ENCODE measurements at regions not wholly inside any gene's neighbourhood (a gene's known extent, or its start where the extent isn't known, plus 50 kb on each side); places are given as distances from the start of the nearest gene placed in this dataset.

DNA sequence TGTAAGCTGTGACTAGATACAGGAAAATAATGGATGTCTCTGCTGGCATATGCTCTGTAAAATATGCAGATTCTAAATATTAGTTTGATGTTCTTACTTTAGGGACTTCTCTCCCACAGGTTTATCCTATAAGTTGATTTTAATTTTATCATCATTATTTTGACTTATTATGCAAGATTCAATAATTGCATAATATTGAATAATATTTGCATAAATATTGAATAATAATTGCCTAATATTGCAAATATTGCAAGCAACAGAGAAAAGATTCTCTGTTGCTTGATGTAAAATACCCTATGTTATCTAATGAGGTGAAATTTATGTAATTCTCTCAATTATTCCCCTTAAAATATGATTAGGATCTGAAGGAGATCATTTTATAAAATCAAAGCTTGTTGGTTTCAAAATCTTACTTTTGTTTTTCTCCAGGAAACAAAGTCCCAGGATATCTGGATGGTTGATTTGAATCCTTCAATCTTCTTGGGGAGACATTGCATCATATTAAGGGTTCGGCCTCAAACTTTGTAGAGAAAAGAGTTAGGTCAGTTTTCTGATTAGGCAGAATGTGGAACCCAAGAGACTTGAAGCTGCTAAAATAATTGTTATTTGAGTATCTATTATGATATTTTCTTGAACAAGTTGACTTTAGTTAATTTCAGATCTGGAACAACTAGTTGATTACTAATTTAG lies 92.8 kb upstream of the MTPN start:
- Histone ChIP-seq H3K56ac (ENCODE audit: low read length) (no peak overlapping the region), H3K4me2 (ENCODE audit: low read length) (no peak overlapping the region), H3K18ac (ENCODE audit: low read length) (no peak overlapping the region), H3K27me3 (ENCODE audit: insufficient read depth, low read length, poor library complexity) (no peaks in the 10 kb centered on the region), H3K27ac (ENCODE audit: low read depth, low read length) (no peak overlapping the region), H3K23ac (ENCODE audit: low read length) (no peak overlapping the region), H3K79me1 (ENCODE audit: low read length) (no peaks in the 10 kb centered on the region), H3K4me3 (ENCODE audit: low read length) (no peak overlapping the region), H2BK15ac (replicated peaks; ENCODE audit: low read depth) (no peak overlapping the region), H2BK120ac (ENCODE audit: low read depth, low read length) (no peak overlapping the region), H2BK5ac (ENCODE audit: low read length) (no peak overlapping the region), H2AK5ac (ENCODE audit: low read length) (no peak overlapping the region), H3K4ac (ENCODE audit: low read depth, low read length) (no peak overlapping the region), H3K36me3 (ENCODE audit: control insufficient read depth, insufficient read depth, low read length) (no peaks in the 10 kb centered on the region), H3K9ac (ENCODE audit: low read length) (no peak overlapping the region), H3K79me2 (ENCODE audit: control insufficient read depth, insufficient read depth, low read length) (no peaks in the 10 kb centered on the region), H4K5ac (ENCODE audit: low read length) (no peak overlapping the region), H4K8ac (ENCODE audit: low read depth, low read length) (no peak overlapping the region), H3K4me1 (ENCODE audit: control insufficient read depth, low read depth, low read length) (no peaks in the 10 kb centered on the region)
- no CpG with 5 or more reads among the region's 1 CpG for WGBS (ENCODE audit: extremely low coverage, insufficient coverage, low lambda C conversion rate)
- DNase-seq, result no peak

DNA sequence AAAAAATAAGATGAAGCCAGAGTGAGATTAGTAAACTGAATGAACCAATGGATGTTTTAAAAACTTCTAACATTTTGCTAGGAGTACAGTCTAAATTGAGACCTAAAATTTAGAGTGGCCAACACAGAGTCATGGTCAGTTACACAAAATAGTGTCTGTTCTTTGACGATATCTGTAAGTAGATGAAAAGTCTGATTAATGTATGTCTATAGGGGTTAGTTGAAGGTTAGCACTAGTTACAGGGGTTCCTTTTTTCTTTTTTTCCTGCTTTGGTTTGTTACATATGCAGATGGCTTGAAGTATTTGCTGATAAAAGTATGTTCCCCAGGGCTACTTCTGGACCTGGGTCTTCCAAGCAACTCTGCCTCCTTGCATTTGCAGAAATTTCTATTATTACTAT lies 90.1 kb upstream of the MTPN start:
- no peak overlapping the region for H4K5ac ChIP-seq (ENCODE audit: low read length)
- H4K8ac ChIP-seq (ENCODE audit: low read depth, low read length), result no peak overlapping the region
- H2BK5ac ChIP-seq (ENCODE audit: low read length), result no peak overlapping the region
- WGBS (ENCODE audit: extremely low coverage, insufficient coverage, low lambda C conversion rate), result no CpG with 5 or more reads among the region's 1 CpG
- no peak overlapping the region for H2BK120ac ChIP-seq (ENCODE audit: low read depth, low read length)
- H3K79me2 ChIP-seq (ENCODE audit: control insufficient read depth, insufficient read depth, low read length), result no peaks in the 10 kb centered on the region
- H3K9ac ChIP-seq (ENCODE audit: low read length), result no peak overlapping the region
- DNase-seq, result no peak
- no peak overlapping the region for H2BK15ac ChIP-seq (replicated peaks; ENCODE audit: low read depth)
- no peaks in the 10 kb centered on the region for H3K36me3 ChIP-seq (ENCODE audit: control insufficient read depth, insufficient read depth, low read length)
- no peaks in the 10 kb centered on the region for H3K79me1 ChIP-seq (ENCODE audit: low read length)
- H3K4me2 ChIP-seq (ENCODE audit: low read length), result no peak overlapping the region
- no peak overlapping the region for H3K23ac ChIP-seq (ENCODE audit: low read length)
- no peaks in the 10 kb centered on the region for H3K4me1 ChIP-seq (ENCODE audit: control insufficient read depth, low read depth, low read length)
- H3K18ac ChIP-seq (ENCODE audit: low read length), result no peak overlapping the region
- H3K4me3 ChIP-seq (ENCODE audit: low read length), result no peak overlapping the region
- no peak overlapping the region for H3K56ac ChIP-seq (ENCODE audit: low read length)
- H3K27ac ChIP-seq (ENCODE audit: low read depth, low read length), result no peak overlapping the region
- H3K4ac ChIP-seq (ENCODE audit: low read depth, low read length), result no peak overlapping the region
- H3K27me3 ChIP-seq (ENCODE audit: insufficient read depth, low read length, poor library complexity), result no peaks in the 10 kb centered on the region
- no peak overlapping the region for H2AK5ac ChIP-seq (ENCODE audit: low read length)

DNA sequence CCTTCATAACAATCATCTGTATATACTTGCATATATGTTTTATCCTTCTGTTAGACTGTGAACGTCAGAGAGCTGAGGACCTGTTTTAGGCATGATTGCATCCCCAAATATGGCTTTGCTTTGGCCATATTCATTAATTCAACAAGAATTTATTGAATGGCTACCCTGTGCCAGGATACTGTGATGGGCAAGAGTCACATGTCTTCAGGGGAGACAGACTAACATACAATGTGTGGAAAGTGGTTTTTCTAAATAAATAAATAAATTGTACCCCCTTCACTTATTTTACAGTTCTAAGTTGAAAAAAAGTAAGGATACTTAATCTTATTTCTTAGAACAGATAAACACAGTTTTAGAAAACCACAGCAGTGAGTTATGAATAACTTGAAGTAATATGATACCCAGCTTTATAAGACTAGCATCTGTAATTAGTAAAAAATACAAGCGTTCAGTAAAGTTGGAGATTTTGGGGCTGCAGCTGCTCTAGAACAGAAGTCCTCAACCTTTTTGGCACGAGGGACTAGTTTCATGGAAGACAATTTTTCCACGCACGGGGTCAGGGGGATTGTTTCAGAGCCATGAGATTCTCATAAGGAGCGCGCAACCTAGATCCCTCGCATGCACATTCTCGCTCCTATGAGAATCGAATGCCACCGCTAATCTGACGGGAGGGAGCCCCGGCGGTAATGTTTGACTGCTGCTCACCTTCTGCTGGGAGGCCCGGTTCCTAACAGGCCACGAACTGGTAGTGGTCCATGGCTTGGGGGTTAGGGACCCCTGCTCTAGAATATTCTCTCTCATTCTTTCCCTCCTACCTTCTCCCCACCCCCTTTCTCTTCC lies 89.4 kb upstream of the MTPN start:
- Histone ChIP-seq H3K36me3 (ENCODE audit: control insufficient read depth, insufficient read depth, low read length) (no peaks in the 10 kb centered on the region), H2AK5ac (ENCODE audit: low read length) (no peak overlapping the region), H3K4me1 (ENCODE audit: control insufficient read depth, low read depth, low read length) (no peaks in the 10 kb centered on the region), H3K79me1 (ENCODE audit: low read length) (no peaks in the 10 kb centered on the region), H3K56ac (ENCODE audit: low read length) (no peak overlapping the region), H3K4ac (ENCODE audit: low read depth, low read length) (no peak overlapping the region), H3K9ac (ENCODE audit: low read length) (no peak overlapping the region), H3K79me2 (ENCODE audit: control insufficient read depth, insufficient read depth, low read length) (no peaks in the 10 kb centered on the region), H4K5ac (ENCODE audit: low read length) (no peak overlapping the region), H2BK120ac (ENCODE audit: low read depth, low read length) (no peak overlapping the region), H3K4me3 (ENCODE audit: low read length) (no peak overlapping the region), H3K27me3 (ENCODE audit: insufficient read depth, low read length, poor library complexity) (no peaks in the 10 kb centered on the region), H4K8ac (ENCODE audit: low read depth, low read length) (no peak overlapping the region), H3K23ac (ENCODE audit: low read length) (no peak overlapping the region), H3K4me2 (ENCODE audit: low read length) (no peak overlapping the region), H3K18ac (ENCODE audit: low read length) (no peak overlapping the region), H3K27ac (ENCODE audit: low read depth, low read length) (no peak overlapping the region), H2BK15ac (replicated peaks; ENCODE audit: low read depth) (no peak overlapping the region), H2BK5ac (ENCODE audit: low read length) (no peak overlapping the region)
- no CpG with 5 or more reads among the region's 16 CpGs for WGBS (ENCODE audit: extremely low coverage, insufficient coverage, low lambda C conversion rate)
- no peak for DNase-seq

DNA sequence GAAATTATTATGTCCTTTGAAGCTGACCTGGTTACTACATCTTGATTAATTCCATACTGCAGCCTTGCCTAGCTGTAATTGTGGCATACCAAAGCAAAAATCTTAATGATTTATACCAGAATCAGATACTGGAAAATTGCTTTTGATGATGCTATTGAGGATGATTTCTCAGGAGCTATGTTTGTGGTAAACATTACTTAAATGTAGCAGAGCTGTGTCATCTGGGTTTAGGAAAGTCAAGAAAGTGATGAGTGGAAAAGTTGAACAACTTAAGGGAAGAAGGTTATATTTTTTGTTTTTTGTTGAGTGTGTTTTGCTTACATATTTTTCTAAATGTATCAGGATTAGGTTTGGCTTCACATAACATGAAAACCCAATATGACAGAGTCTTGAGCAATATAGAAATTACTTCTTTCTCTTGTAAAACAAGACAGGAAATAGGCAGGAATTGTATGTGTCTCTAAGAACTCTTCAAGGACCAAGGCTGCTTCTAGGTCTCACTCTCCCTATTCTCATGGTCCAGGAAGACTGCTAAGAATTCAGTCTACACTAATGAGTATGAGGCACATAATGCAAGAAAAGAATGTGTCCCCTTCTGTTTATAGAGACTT lies 87.6 kb upstream of the MTPN start:
- Histone ChIP-seq H3K56ac (ENCODE audit: low read length) (no peak overlapping the region), H3K79me1 (ENCODE audit: low read length) (no peaks in the 10 kb centered on the region), H3K79me2 (ENCODE audit: control insufficient read depth, insufficient read depth, low read length) (no peaks in the 10 kb centered on the region), H3K18ac (ENCODE audit: low read length) (no peak overlapping the region), H2BK5ac (ENCODE audit: low read length) (no peak overlapping the region), H3K36me3 (ENCODE audit: control insufficient read depth, insufficient read depth, low read length) (no peaks in the 10 kb centered on the region), H3K27ac (ENCODE audit: low read depth, low read length) (no peak overlapping the region), H3K27me3 (ENCODE audit: insufficient read depth, low read length, poor library complexity) (no peaks in the 10 kb centered on the region), H4K8ac (ENCODE audit: low read depth, low read length) (no peak overlapping the region), H3K4me2 (ENCODE audit: low read length) (no peak overlapping the region), H2BK120ac (ENCODE audit: low read depth, low read length) (no peak overlapping the region), H2AK5ac (ENCODE audit: low read length) (no peak overlapping the region), H3K4me3 (ENCODE audit: low read length) (no peak overlapping the region), H3K23ac (ENCODE audit: low read length) (no peak overlapping the region), H2BK15ac (replicated peaks; ENCODE audit: low read depth) (no peak overlapping the region), H4K5ac (ENCODE audit: low read length) (no peak overlapping the region), H3K9ac (ENCODE audit: low read length) (no peak overlapping the region), H3K4me1 (ENCODE audit: control insufficient read depth, low read depth, low read length) (no peaks in the 10 kb centered on the region), H3K4ac (ENCODE audit: low read depth, low read length) (no peak overlapping the region)
- no peak for DNase-seq

DNA sequence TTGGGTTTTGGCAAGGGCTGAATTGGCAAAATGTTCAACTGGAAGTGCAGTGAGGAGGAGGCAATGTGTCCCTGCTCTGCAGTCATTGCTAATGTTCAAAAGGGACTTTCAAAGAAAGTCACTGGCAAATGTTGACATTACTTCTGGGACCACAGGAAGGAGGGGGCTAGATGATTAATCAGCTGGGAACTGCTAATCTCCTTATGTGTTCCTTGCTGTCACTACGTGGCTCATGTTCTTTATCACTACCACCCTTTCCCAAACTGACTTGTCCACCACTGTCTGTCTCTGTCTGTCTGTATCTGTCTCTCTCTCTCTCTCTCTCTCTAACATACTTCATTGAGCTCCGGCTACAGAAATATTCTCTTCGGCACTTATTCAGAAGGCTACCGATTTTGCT lies 86.9 kb upstream of the MTPN start:
- no peaks in the 10 kb centered on the region for H3K79me2 ChIP-seq (ENCODE audit: control insufficient read depth, insufficient read depth, low read length)
- H3K9ac ChIP-seq (ENCODE audit: low read length), result no peak overlapping the region
- no peaks in the 10 kb centered on the region for H3K4me1 ChIP-seq (ENCODE audit: control insufficient read depth, low read depth, low read length)
- no peaks in the 10 kb centered on the region for H3K36me3 ChIP-seq (ENCODE audit: control insufficient read depth, insufficient read depth, low read length)
- H2AK5ac ChIP-seq (ENCODE audit: low read length), result no peak overlapping the region
- no peak overlapping the region for H4K5ac ChIP-seq (ENCODE audit: low read length)
- no peaks in the 10 kb centered on the region for H3K27me3 ChIP-seq (ENCODE audit: insufficient read depth, low read length, poor library complexity)
- H2BK120ac ChIP-seq (ENCODE audit: low read depth, low read length), result no peak overlapping the region
- H3K27ac ChIP-seq (ENCODE audit: low read depth, low read length), result no peak overlapping the region
- no peak overlapping the region for H3K56ac ChIP-seq (ENCODE audit: low read length)
- H2BK15ac ChIP-seq (replicated peaks; ENCODE audit: low read depth), result no peak overlapping the region
- no peak overlapping the region for H2BK5ac ChIP-seq (ENCODE audit: low read length)
- H3K4me3 ChIP-seq (ENCODE audit: low read length), result no peak overlapping the region
- H3K18ac ChIP-seq (ENCODE audit: low read length), result no peak overlapping the region
- H3K4me2 ChIP-seq (ENCODE audit: low read length), result no peak overlapping the region
- H3K23ac ChIP-seq (ENCODE audit: low read length), result no peak overlapping the region
- no peak overlapping the region for H4K8ac ChIP-seq (ENCODE audit: low read depth, low read length)
- DNase-seq, result no peak
- H3K4ac ChIP-seq (ENCODE audit: low read depth, low read length), result no peak overlapping the region
- no peaks in the 10 kb centered on the region for H3K79me1 ChIP-seq (ENCODE audit: low read length)
- WGBS (ENCODE audit: extremely low coverage, insufficient coverage, low lambda C conversion rate), result no CpG with 5 or more reads among the region's 4 CpGs
